ENCODE measurements at regions not wholly inside any gene's neighbourhood (a gene's known extent, or its start where the extent isn't known, plus 50 kb on each side); places are given as distances from the start of the nearest gene placed in this dataset.

- TF ChIP-seq CSRNP3 (CRISPR knock-in tag; IDR thresholded peaks at IDR 0.05), result no peak
- no peak for TF ChIP-seq RARB (CRISPR knock-in tag; IDR thresholded peaks at IDR 0.05)
- TF ChIP-seq ARNTL (CRISPR knock-in tag; IDR thresholded peaks at IDR 0.05; ENCODE audit: borderline replicate concordance, low read depth), result no peak
- no peak for TF ChIP-seq ZC3H10 (CRISPR knock-in tag; IDR thresholded peaks at IDR 0.05)
- no peak for TF ChIP-seq ZNF8 (CRISPR knock-in tag; IDR thresholded peaks at IDR 0.05)
Observed at GRCh38 chr5:114266374-114266773, 95.5 kb upstream of the KCNN2 start (continued).

- ATAC-seq, result no peak
- TF ChIP-seq TCF4 (CRISPR knock-in tag; IDR thresholded peaks at IDR 0.05; ENCODE audit: borderline replicate concordance), result no peak
- no peak for TF ChIP-seq ZNF8 (CRISPR knock-in tag; IDR thresholded peaks at IDR 0.05)
- no peak for TF ChIP-seq ZFP30 (CRISPR knock-in tag; IDR thresholded peaks at IDR 0.05)
- no peak for TF ChIP-seq ZNF565 (CRISPR knock-in tag; conservative IDR thresholded peaks at IDR 0.05; ENCODE audit: low read depth)
- TF ChIP-seq SNAI2 (CRISPR knock-in tag; IDR thresholded peaks at IDR 0.05), result no peak
- TF ChIP-seq TSHZ2 (CRISPR knock-in tag; IDR thresholded peaks at IDR 0.05), result no peak
- no peak for TF ChIP-seq POU6F1 (CRISPR knock-in tag; IDR thresholded peaks at IDR 0.05; ENCODE audit: borderline replicate concordance, low read depth)
- no peak for TF ChIP-seq RARB (CRISPR knock-in tag; IDR thresholded peaks at IDR 0.05)
- TF ChIP-seq OSR1 (CRISPR knock-in tag; IDR thresholded peaks at IDR 0.05), result no peak
Observed at GRCh38 chr5:114296191-114296590, 65.7 kb upstream of the KCNN2 start.

GRCh38 chr5:114297915-114298314, 64.0 kb upstream of the KCNN2 start:
- no peak for ATAC-seq
- no peak for TF ChIP-seq RARB (CRISPR knock-in tag; IDR thresholded peaks at IDR 0.05)
- no peak for TF ChIP-seq TOX (CRISPR knock-in tag; IDR thresholded peaks at IDR 0.05; ENCODE audit: borderline replicate concordance)
- no peak for TF ChIP-seq ESRRG (CRISPR knock-in tag; IDR thresholded peaks at IDR 0.05)
- TF ChIP-seq CREB5 (CRISPR knock-in tag; IDR thresholded peaks at IDR 0.05; ENCODE audit: low read depth), result no peak

- ATAC-seq, result no peak
- TF ChIP-seq BACH2 (CRISPR knock-in tag; IDR thresholded peaks at IDR 0.05; ENCODE audit: borderline replicate concordance) (no peak), ZNF70 (CRISPR knock-in tag; IDR thresholded peaks at IDR 0.05) (no peak), CSDC2 (CRISPR knock-in tag; IDR thresholded peaks at IDR 0.05) (no peak), POU6F1 (CRISPR knock-in tag; IDR thresholded peaks at IDR 0.05; ENCODE audit: borderline replicate concordance, low read depth) (no peak), CSRNP3 (CRISPR knock-in tag; IDR thresholded peaks at IDR 0.05) (no peak), GLIS3 (CRISPR knock-in tag; IDR thresholded peaks at IDR 0.05) (no peak), OSR1 (CRISPR knock-in tag; IDR thresholded peaks at IDR 0.05) (no peak), CREB5 (CRISPR knock-in tag; IDR thresholded peaks at IDR 0.05; ENCODE audit: low read depth) (no peak), ZFP3 (CRISPR knock-in tag; IDR thresholded peaks at IDR 0.05) (no peak), TSHZ2 (CRISPR knock-in tag; IDR thresholded peaks at IDR 0.05) (no peak)
Observed at GRCh38 chr5:114305402-114306207, 56.3 kb upstream of the KCNN2 start.

All from SK-N-SH treated with all-trans-retinoic acid at 6 μM for 48 hours (cell line).